ENCODE measurements at regions not wholly inside any gene's neighbourhood (a gene's known extent, or its start where the extent isn't known, plus 50 kb on each side); places are given as distances from the start of the nearest gene placed in this dataset.

DNA sequence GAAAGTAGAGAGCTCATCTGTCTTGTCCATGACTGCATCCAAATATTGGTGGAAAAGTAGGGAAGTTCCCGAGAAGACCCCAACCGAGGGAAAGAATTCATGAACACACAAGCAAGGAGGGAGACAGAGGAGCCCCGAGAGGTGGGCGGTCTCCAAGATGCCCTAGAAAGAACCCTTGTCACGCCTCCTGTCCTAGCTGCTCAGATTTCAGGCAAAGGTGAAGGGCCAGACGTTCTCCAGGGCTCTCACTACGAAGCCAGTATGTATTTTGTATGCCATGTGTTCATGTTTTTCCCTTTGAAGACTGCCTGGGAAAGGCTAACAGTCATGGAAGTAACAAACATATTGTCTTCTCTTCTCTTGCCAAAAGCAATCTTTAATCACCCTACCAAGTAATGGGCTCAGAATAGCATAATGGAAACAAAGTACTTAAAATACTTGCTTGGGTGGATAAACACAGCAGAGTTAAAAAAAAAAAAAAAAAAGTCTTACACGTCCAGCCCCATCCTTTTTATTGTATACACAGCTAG lies 99.2 kb upstream of the TBX3 start:
- H4K8ac ChIP-seq (ENCODE audit: extremely low read depth, insufficient read depth, low read length): no peak overlapping the region
- POLR2A ChIA-PET (ENCODE audit: partially characterized antibody): interaction anchor here (0.6 kb wide), 1 partner anchor 28 kb away, joined by 4 read pairs; no protein-coding TSS in a partner anchor
- 86% methylated on average over 7 of the region's 8 CpGs; no CpG with 5 or more reads in 1 of the 2 experiments for whole genome bisulfite sequencing, 2 experiments (ENCODE audit: extremely low coverage in 1 of 2, insufficient coverage in 1 of 2, insufficient read length in 1 of 2, insufficient replicate concordance in 2 of 2, low coverage in 1 of 2, low lambda C conversion rate in 2 of 2, missing lambda C conversion rate in 1 of 2)
- no peak overlapping the region for H2AK5ac ChIP-seq (ENCODE audit: low read depth, low read length)
- no peak overlapping the region for H2BK15ac ChIP-seq (ENCODE audit: low read length)
- no peaks in the 10 kb centered on the region for H3K79me2 ChIP-seq (ENCODE audit: control insufficient read depth in 1 of 2, insufficient read depth in 2 of 2, low read length in 2 of 2)
- no peak overlapping the region for H2BK5ac ChIP-seq (ENCODE audit: low read depth, low read length)
- no peaks in the 10 kb centered on the region for H4K20me1 ChIP-seq (replicated peaks in 1 of 2; ENCODE audit: control insufficient read depth in 1 of 2, insufficient read depth in 2 of 2, low read length in 2 of 2)
- H3K27ac ChIP-seq (ENCODE audit: low read depth, low read length): no peak overlapping the region
- no peaks in the 10 kb centered on the region for H3K36me3 ChIP-seq (ENCODE audit: control insufficient read depth in 2 of 4, insufficient read depth in 4 of 4, low read length in 3 of 4)
- H3K23ac ChIP-seq (ENCODE audit: insufficient read length): no peak overlapping the region
- no peak overlapping the region for H3K9ac ChIP-seq (replicated peaks in 1 of 4; ENCODE audit: extremely low read depth in 1 of 4, low read depth in 3 of 4, low read length in 3 of 4)
- no peak overlapping the region for H3K18ac ChIP-seq (ENCODE audit: extremely low read depth, low read length)
- no peak overlapping the region for H4K5ac ChIP-seq (ENCODE audit: insufficient read length, low read depth, low read length)
- no peak overlapping the region for H4K91ac ChIP-seq (replicated peaks; ENCODE audit: insufficient read length, low read length)
- no peak overlapping the region for H2BK12ac ChIP-seq (ENCODE audit: low read depth, low read length)
- H3K4me3 ChIP-seq (ENCODE audit: extremely low read depth in 1 of 4, insufficient read depth in 2 of 4, low read depth in 3 of 4, low read length in 4 of 4): no peak overlapping the region
- H2BK120ac ChIP-seq (replicated peaks; ENCODE audit: low read depth, low read length): no peak overlapping the region
- H3K14ac ChIP-seq (ENCODE audit: insufficient read length): no peak overlapping the region
- H3K4ac ChIP-seq (replicated peaks; ENCODE audit: insufficient read length, low read depth, low read length): no peak overlapping the region
- no peaks in the 10 kb centered on the region for H3K79me1 ChIP-seq (ENCODE audit: low read depth, low read length)
- no peaks in the 10 kb centered on the region; a peak in 2 of 7 replicates for H3K4me1 ChIP-seq (replicated peaks in 1 of 4; ENCODE audit: control insufficient read depth in 3 of 4, insufficient read depth in 4 of 4, low read length in 3 of 4)
- no peaks in the 10 kb centered on the region for H3K23me2 ChIP-seq (ENCODE audit: low read depth, low read length)
- H3K9me3 ChIP-seq (ENCODE audit: insufficient read depth in 2 of 2, low read depth in 1 of 2, low read length in 1 of 2): no peaks in the 10 kb centered on the region
- no peak overlapping the region for H3K56ac ChIP-seq (replicated peaks; ENCODE audit: insufficient read length, low read depth, low read length)
- no peak overlapping the region for H3K4me2 ChIP-seq (ENCODE audit: insufficient read depth in 1 of 2, low read depth in 2 of 2, low read length in 2 of 2)
- no peak for FAIRE-seq
- no peak overlapping the region for H2AFZ ChIP-seq (ENCODE audit: low read length)
- 0 out of 2 replicates have a peak overlapping the region, but pooled peaks have one; percentile 48 for H2BK20ac ChIP-seq (ENCODE audit: low read length)
- CTCF ChIA-PET (ENCODE audit: partially characterized antibody): no interaction called here
- no peaks in the 10 kb centered on the region for H3K27me3 ChIP-seq (replicated peaks in 1 of 4; ENCODE audit: control insufficient read depth in 3 of 4, extremely low read depth in 1 of 4, insufficient read depth in 3 of 4, low read length in 3 of 4)
- no peak for DNase-seq (ENCODE audit: low read depth in 1 of 2, low spot score in 2 of 2)
- TF ChIP-seq, protein P1, sequence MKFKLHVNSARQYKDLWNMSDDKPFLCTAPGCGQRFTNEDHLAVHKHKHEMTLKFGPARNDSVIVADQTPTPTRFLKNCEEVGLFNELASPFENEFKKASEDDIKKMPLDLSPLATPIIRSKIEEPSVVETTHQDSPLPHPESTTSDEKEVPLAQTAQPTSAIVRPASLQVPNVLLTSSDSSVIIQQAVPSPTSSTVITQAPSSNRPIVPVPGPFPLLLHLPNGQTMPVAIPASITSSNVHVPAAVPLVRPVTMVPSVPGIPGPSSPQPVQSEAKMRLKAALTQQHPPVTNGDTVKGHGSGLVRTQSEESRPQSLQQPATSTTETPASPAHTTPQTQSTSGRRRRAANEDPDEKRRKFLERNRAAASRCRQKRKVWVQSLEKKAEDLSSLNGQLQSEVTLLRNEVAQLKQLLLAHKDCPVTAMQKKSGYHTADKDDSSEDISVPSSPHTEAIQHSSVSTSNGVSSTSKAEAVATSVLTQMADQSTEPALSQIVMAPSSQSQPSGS (IDR thresholded peaks at IDR 0.05; ENCODE audit: low read length): no peak
- TF ChIP-seq NRF1 (IDR thresholded peaks at IDR 0.05; ENCODE audit: low read depth, low read length) (no peak), EP300 (IDR thresholded peaks at IDR 0.05; ENCODE audit: borderline replicate concordance in 1 of 2, low read depth in 2 of 2, low read length in 2 of 2) (no peak)

Data from H1 (cell line).